Muscle of leg (tissue), 3 donors: ENCODE measurements at regions not wholly inside any gene's neighbourhood (a gene's known extent, or its start where the extent isn't known, plus 50 kb on each side); places are given as distances from the start of the nearest gene placed in this dataset.

Experiments
- DNase-seq: peaks from one replicate; pipeline ENCODE4 v3.0.0; 2013
- H3K27ac ChIP-seq: one replicate; pipeline ENCODE4 v1.5.1; 2013; ENCODE audit warnings: mild to moderate bottlenecking, low read length, control low read depth
- H3K27me3 ChIP-seq: one replicate; pipeline ENCODE4 v1.6.1; 2013; ENCODE audit warnings: low read length; ENCODE audit not compliant: control insufficient read depth, insufficient read depth
- H3K36me3 ChIP-seq: one replicate; pipeline ENCODE4 v1.6.1; 2013; ENCODE audit warnings: low read length; ENCODE audit not compliant: control insufficient read depth, insufficient read depth
- H3K4me1 ChIP-seq: one replicate; pipeline ENCODE4 v1.6.1; 2013; ENCODE audit warnings: low read length; ENCODE audit not compliant: control insufficient read depth, insufficient read depth
- H3K4me3 ChIP-seq: one replicate; pipeline ENCODE4 v1.5.1; 2013; ENCODE audit warnings: low read length, control low read depth
- H3K9me3 ChIP-seq: replicated peaks from 2 replicates; pipeline ENCODE4 v1.6.1; 2013; ENCODE audit warnings: low read depth, low read length; ENCODE audit not compliant: control insufficient read depth
- WGBS: methylation state at CpG from one replicate; pipeline ENCODE4 v1.1.5; 2013; ENCODE audit warnings: missing lambda C conversion rate; ENCODE audit not compliant: insufficient coverage; 5-methylcytosine and 5-hydroxymethylcytosine counted together

- no peak overlapping the region for H3K27ac ChIP-seq
- H3K27me3 ChIP-seq = no peaks in the 10 kb centered on the region
- H3K36me3 ChIP-seq = no peaks in the 10 kb centered on the region
- no peak for DNase-seq
- WGBS = no CpG with 5 or more reads among the region's 1 CpG
- H3K4me1 ChIP-seq = no peaks in the 10 kb centered on the region
- no peaks in the 10 kb centered on the region for H3K9me3 ChIP-seq
- no peak overlapping the region for H3K4me3 ChIP-seq
These were observed 163.6 kb upstream of the FTMT start for GRCh38 chr5:121688126-121688525.

DNA sequence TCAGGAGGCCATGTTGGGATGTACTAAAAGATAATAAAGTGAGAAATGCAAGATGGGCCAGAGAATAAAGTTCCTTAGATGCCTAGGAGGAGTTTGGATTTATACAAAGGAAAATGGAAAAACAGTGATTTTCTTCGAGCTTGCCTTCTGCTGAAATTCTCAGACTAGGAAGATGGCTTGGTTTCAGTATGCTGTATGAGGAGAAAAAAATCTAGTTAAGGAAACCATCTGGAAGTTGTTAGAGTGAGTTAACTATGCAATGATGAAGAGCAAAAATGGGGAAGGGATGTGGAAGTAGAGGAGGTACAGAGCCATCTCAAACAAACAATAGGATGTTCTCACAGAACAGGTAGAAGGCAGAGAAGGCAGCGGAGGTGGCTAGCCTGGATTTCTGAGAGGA lies 162.9 kb upstream of the FTMT start:
- peak; percentile 83 for DNase-seq
- 33% methylated on average over 2 of the region's 2 CpGs for WGBS
- peak overlapping the region; percentile 7 for H3K27ac ChIP-seq
- H3K36me3 ChIP-seq = no peaks in the 10 kb centered on the region
- no peaks in the 10 kb centered on the region for H3K4me1 ChIP-seq
- no peaks in the 10 kb centered on the region for H3K9me3 ChIP-seq
- no peaks in the 10 kb centered on the region for H3K27me3 ChIP-seq
- no peak overlapping the region for H3K4me3 ChIP-seq

DNA sequence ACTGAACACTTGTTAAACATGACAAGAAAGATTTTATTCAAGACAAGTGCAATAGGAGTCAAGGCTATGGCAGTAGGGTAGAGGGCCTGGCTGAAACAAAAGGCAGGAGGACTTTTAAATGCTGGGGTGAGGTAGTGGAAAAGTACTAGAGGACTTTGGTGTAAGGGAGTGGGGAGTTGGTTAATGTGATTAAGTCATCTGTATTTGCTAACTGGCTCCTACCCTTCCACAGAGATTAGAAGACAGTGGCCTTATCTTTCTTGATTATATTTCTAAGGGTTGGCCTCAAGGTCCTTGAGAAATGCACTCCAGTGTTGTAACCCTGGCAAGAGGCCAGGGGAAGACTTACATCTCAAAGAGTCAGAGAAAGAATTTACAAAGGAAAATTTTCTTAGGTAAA lies 160.2 kb upstream of the FTMT start:
- Histone ChIP-seq H3K4me1 (no peaks in the 10 kb centered on the region), H3K36me3 (no peaks in the 10 kb centered on the region), H3K27ac (no peak overlapping the region), H3K4me3 (no peak overlapping the region), H3K9me3 (no peaks in the 10 kb centered on the region), H3K27me3 (no peaks in the 10 kb centered on the region)
- no peak for DNase-seq

GRCh38 chr5:121692158-121692557 lies 159.5 kb upstream of the FTMT start:
- Histone ChIP-seq H3K9me3 (no peaks in the 10 kb centered on the region), H3K4me3 (no peak overlapping the region), H3K4me1 (no peaks in the 10 kb centered on the region), H3K27me3 (no peaks in the 10 kb centered on the region), H3K36me3 (no peaks in the 10 kb centered on the region), H3K27ac (no peak overlapping the region)
- WGBS = no CpG with 5 or more reads among the region's 2 CpGs
- no peak for DNase-seq

DNA sequence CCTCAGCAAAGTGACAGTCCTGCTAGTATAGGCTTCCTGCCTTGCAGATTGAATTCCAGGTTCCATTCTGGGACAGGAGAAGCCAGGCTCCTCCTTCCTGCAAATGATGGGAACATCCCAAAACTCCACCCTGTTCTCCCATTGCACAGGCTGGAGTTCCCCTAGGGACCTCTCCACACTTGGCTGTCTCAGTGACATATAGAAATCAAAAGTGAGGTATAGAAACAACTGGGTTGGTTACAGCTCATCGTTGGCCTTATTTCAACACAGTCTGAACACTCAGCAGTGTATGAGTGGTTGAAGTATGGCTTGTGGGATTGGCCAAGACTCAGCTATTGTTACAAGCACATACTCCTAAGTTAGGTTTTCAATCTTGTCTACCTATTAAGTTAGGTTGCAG lies 157.8 kb upstream of the FTMT start:
- Histone ChIP-seq H3K27me3 (no peaks in the 10 kb centered on the region), H3K4me3 (no peak overlapping the region), H3K9me3 (no peaks in the 10 kb centered on the region), H3K27ac (no peak overlapping the region), H3K4me1 (no peaks in the 10 kb centered on the region), H3K36me3 (no peaks in the 10 kb centered on the region)
- no peak for DNase-seq
- no CpG with 5 or more reads among the region's 1 CpG for WGBS

DNA sequence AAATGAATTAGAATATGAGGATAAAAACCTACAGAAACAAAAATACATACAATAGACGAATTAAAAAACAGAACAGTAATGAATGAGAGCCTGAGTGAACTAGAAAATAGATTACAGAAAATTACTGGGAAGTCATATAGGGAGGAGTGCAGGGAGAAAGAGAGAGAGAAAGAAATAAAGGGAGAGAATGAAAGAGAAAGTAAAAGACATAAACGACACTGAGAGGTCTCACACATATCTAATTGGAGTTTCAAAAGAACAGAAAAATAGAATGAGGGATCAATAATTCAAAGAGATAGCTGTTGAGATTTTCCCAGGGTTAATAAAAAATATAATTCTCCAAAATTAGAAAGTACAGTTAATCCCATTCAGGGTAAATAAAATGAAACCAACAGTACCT lies 156.4 kb upstream of the FTMT start:
- no peaks in the 10 kb centered on the region for H3K4me1 ChIP-seq
- H3K27ac ChIP-seq = no peak overlapping the region
- no peaks in the 10 kb centered on the region for H3K36me3 ChIP-seq
- H3K9me3 ChIP-seq = no peaks in the 10 kb centered on the region
- DNase-seq = no peak
- WGBS = no CpG with 5 or more reads among the region's 2 CpGs
- no peak overlapping the region for H3K4me3 ChIP-seq
- no peaks in the 10 kb centered on the region for H3K27me3 ChIP-seq

- Histone ChIP-seq H3K4me3 (no peak overlapping the region), H3K27me3 (no peaks in the 10 kb centered on the region), H3K4me1 (no peaks in the 10 kb centered on the region), H3K36me3 (no peaks in the 10 kb centered on the region), H3K27ac (no peak overlapping the region), H3K9me3 (no peaks in the 10 kb centered on the region)
- no peak for DNase-seq
- WGBS = 50% methylated on average over 1 of the region's 3 CpGs
These were observed 153.0 kb upstream of the FTMT start for GRCh38 chr5:121698690-121699089.

GRCh38 chr5:121701731-121702130 lies 150.0 kb upstream of the FTMT start:
- no peaks in the 10 kb centered on the region for H3K36me3 ChIP-seq
- no peaks in the 10 kb centered on the region for H3K9me3 ChIP-seq
- no peak for DNase-seq
- no peak overlapping the region for H3K4me3 ChIP-seq
- no peak overlapping the region for H3K27ac ChIP-seq
- no peaks in the 10 kb centered on the region for H3K27me3 ChIP-seq
- no peaks in the 10 kb centered on the region for H3K4me1 ChIP-seq
- no CpG with 5 or more reads among the region's 1 CpG for WGBS

GRCh38 chr5:121702682-121703081 lies 149.0 kb upstream of the FTMT start:
- DNase-seq = peak; percentile 76
- Histone ChIP-seq H3K4me1 (no peaks in the 10 kb centered on the region), H3K36me3 (no peaks in the 10 kb centered on the region), H3K27me3 (no peaks in the 10 kb centered on the region), H3K27ac (no peak overlapping the region), H3K9me3 (no peaks in the 10 kb centered on the region), H3K4me3 (no peak overlapping the region)
- WGBS = 0% methylated on average over 1 of the region's 4 CpGs

DNA sequence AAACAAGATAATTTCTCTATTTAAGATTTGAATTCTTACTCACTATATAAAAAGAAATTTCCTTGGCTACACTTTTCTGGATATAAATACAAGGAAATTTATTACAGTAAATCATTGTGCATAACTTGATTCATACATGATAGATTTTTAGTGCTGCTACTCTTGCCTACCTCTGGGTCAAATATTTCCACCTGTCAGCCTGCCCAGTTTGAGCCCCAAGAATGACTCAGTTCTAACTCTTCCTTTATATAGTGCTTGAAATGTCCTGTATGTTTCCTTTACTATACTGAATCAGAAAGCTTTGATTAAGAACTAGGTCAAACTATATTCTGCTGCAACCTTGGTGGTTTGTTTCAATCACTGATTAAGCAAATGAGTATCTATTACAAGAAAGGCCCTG lies 147.4 kb upstream of the FTMT start:
- no peaks in the 10 kb centered on the region for H3K36me3 ChIP-seq
- no peak overlapping the region for H3K27ac ChIP-seq
- DNase-seq = no peak
- H3K27me3 ChIP-seq = no peaks in the 10 kb centered on the region
- no peaks in the 10 kb centered on the region for H3K4me1 ChIP-seq
- H3K9me3 ChIP-seq = no peaks in the 10 kb centered on the region
- no peak overlapping the region for H3K4me3 ChIP-seq

- Histone ChIP-seq H3K36me3 (no peaks in the 10 kb centered on the region), H3K27ac (peak overlapping the region; percentile 21), H3K4me1 (no peaks in the 10 kb centered on the region), H3K4me3 (no peak overlapping the region), H3K9me3 (no peaks in the 10 kb centered on the region), H3K27me3 (no peaks in the 10 kb centered on the region)
- WGBS = no CpG with 5 or more reads among the region's 2 CpGs
- peak; percentile 90 for DNase-seq
These were observed 145.0 kb upstream of the FTMT start for GRCh38 chr5:121706686-121707085.
